NCI-H2107 treated with DMSO at 0.1 percent for 48 hours (cell line): ENCODE measurements at regions not wholly inside any gene's neighbourhood (a gene's known extent, or its start where the extent isn't known, plus 50 kb on each side); places are given as distances from the start of the nearest gene placed in this dataset.

ENCODE experiments used
- DNase-seq: peaks from one replicate; lab custom pipeline; 2025; ENCODE audit not compliant: unreplicated experiment; lab: John Stamatoyannopoulos, UW

GRCh38 chr4:134260126-134260525 lies 58.5 kb upstream of the PABPC4L start:
- no peak for DNase-seq
